ENCODE measurements at regions not wholly inside any gene's neighbourhood (a gene's known extent, or its start where the extent isn't known, plus 50 kb on each side); places are given as distances from the start of the nearest gene placed in this dataset.

GRCh38 chr12:28108599-28108998, 81.7 kb upstream of the CCDC91 start:
- no peaks in the 10 kb centered on the region for H3K9me3 ChIP-seq
- no peak for DNase-seq
- H3K36me3 ChIP-seq (ENCODE audit: low read depth): no peaks in the 10 kb centered on the region
- TF ChIP-seq CTCF (IDR thresholded peaks at IDR 0.05): no peak
- intact Hi-C loops (cut with DNase I, micrococcal nuclease): no loop called here
- H3K4me1 ChIP-seq (ENCODE audit: low read depth): no peaks in the 10 kb centered on the region
- ATAC-seq: no peak
- no peak overlapping the region for H3K4me3 ChIP-seq

DNA sequence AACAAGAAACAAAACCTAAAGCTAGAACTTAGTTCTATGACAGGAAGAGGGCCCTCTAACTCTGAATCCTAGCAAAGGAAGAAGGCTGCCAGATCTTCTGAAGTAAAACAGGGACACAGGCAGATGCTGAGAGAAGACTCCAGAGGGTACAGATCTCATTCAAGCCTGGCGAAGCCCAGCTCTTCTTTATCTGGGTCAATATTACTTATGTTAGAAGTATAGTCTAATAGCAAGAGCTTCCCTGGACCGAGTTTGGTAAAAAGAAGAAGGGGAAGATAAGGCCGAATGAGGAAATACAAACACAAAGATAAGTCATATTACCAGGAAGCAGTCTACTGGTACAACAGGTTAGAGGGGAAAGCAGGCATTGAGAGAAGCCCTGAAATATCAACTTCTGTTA, 79.9 kb upstream of the CCDC91 start:
- Histone ChIP-seq H3K4me1 (ENCODE audit: low read depth) (no peaks in the 10 kb centered on the region), H3K9me3 (no peaks in the 10 kb centered on the region), H3K36me3 (ENCODE audit: low read depth) (no peaks in the 10 kb centered on the region), H3K4me3 (no peak overlapping the region)
- intact Hi-C loops (cut with DNase I, micrococcal nuclease): no loop called here
- DNase-seq: no peak
- TF ChIP-seq CTCF (IDR thresholded peaks at IDR 0.05): no peak
- ATAC-seq: peak; percentile 46

- ATAC-seq (no peak), DNase-seq (no peak)
- Histone ChIP-seq H3K4me3 (no peak overlapping the region), H3K9me3 (no peaks in the 10 kb centered on the region), H3K4me1 (ENCODE audit: low read depth) (no peaks in the 10 kb centered on the region), H3K36me3 (ENCODE audit: low read depth) (no peaks in the 10 kb centered on the region)
- no peak for TF ChIP-seq CTCF (IDR thresholded peaks at IDR 0.05)
- intact Hi-C loops (cut with DNase I, micrococcal nuclease): no loop called here
Measured at GRCh38 chr12:28114488-28114887, 75.8 kb upstream of the CCDC91 start.

DNA sequence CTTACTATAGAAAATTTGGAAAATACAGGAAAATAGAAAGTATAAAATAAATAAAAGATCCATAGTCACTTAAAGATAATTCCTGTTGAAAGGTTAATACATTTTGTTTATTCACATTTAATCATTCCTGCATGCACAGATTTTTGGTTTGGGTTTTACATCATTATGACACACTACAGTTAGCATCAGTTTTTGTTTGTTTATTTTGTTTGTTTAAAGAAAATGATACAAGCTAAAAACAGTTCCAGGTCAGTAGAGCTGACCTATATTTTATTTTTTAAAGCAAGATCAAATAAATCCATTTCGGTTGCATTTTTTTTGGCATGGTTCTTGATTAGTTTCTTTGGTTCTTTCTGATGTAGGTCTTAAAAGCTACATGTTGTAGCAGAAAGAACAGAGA, 68.8 kb upstream of the CCDC91 start:
- H3K4me1 ChIP-seq (ENCODE audit: low read depth): no peaks in the 10 kb centered on the region
- H3K36me3 ChIP-seq (ENCODE audit: low read depth): no peaks in the 10 kb centered on the region
- ATAC-seq (no peak), DNase-seq (no peak)
- TF ChIP-seq CTCF (IDR thresholded peaks at IDR 0.05): no peak
- intact Hi-C loops (cut with DNase I, micrococcal nuclease): no loop called here
- H3K9me3 ChIP-seq: no peaks in the 10 kb centered on the region
- no peak overlapping the region for H3K4me3 ChIP-seq

GRCh38 chr12:28121899-28122655, 68.2 kb upstream of the CCDC91 start:
- H3K4me3 ChIP-seq: no peak overlapping the region
- TF ChIP-seq CTCF (IDR thresholded peaks at IDR 0.05): no peak
- intact Hi-C loops (cut with DNase I, micrococcal nuclease): no loop called here
- no peaks in the 10 kb centered on the region for H3K36me3 ChIP-seq (ENCODE audit: low read depth)
- no peaks in the 10 kb centered on the region for H3K9me3 ChIP-seq
- no peaks in the 10 kb centered on the region for H3K4me1 ChIP-seq (ENCODE audit: low read depth)
- DNase-seq (no peak), ATAC-seq (no peak)

DNA sequence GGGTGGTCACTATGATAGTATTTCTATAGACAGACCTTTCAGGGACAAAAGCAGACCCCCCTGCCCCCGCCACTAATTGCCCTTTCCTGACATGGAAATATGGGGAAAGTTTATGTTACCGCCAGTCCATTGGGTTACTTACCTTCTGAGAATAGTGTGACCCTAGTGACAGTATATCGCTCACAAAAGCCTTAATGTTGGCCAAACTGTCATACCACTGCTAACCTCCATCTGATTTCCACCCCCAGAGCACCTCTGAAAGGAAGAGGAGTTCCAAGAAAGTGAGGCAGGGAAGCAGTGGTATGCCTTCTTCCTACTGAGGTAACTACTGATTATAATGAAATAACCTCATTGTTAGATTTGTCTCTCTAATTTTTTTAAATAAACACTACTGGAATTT, 67.5 kb upstream of the CCDC91 start:
- TF ChIP-seq CTCF (IDR thresholded peaks at IDR 0.05): no peak
- Histone ChIP-seq H3K36me3 (ENCODE audit: low read depth) (no peaks in the 10 kb centered on the region), H3K9me3 (no peaks in the 10 kb centered on the region), H3K4me1 (ENCODE audit: low read depth) (no peaks in the 10 kb centered on the region), H3K4me3 (no peak overlapping the region)
- DNase-seq (no peak), ATAC-seq (no peak)
- intact Hi-C loops (cut with DNase I, micrococcal nuclease): no loop called here
